ENCODE measurements at regions not wholly inside any gene's neighbourhood (a gene's known extent, or its start where the extent isn't known, plus 50 kb on each side); places are given as distances from the start of the nearest gene placed in this dataset.

DNA sequence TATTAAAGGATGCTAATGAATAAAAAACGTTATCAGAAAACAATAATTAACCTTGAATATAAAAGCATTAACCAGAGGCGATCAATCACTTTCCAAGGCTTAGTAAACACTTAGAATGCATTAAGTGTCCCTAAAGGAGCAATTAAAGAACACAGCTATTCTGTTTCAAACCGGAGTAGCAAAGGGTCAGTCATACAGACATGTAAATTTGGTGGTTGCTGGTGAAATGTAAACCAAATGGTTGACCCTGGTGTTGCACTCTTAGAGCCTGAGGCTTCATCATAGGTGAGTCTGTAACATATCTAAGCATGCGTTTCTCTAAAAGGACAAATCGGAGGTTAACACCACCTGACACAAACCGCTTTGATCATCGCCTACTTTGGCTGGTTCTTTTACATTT lies 1280.1 kb downstream of the TYW1 start:
- no peak for TF ChIP-seq EZH2phosphoT487 (IDR thresholded peaks at IDR 0.05; ENCODE audit: borderline replicate concordance)
- TF ChIP-seq, protein P1, sequence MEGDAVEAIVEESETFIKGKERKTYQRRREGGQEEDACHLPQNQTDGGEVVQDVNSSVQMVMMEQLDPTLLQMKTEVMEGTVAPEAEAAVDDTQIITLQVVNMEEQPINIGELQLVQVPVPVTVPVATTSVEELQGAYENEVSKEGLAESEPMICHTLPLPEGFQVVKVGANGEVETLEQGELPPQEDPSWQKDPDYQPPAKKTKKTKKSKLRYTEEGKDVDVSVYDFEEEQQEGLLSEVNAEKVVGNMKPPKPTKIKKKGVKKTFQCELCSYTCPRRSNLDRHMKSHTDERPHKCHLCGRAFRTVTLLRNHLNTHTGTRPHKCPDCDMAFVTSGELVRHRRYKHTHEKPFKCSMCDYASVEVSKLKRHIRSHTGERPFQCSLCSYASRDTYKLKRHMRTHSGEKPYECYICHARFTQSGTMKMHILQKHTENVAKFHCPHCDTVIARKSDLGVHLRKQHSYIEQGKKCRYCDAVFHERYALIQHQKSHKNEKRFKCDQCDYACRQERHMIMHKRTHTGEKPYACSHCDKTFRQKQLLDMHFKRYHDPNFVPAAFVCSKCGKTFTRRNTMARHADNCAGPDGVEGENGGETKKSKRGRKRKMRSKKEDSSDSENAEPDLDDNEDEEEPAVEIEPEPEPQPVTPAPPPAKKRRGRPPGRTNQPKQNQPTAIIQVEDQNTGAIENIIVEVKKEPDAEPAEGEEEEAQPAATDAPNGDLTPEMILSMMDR (conservative IDR thresholded peaks at IDR 0.05; ENCODE audit: low read length) = no peak
